Retina (tissue), 1 donor: ENCODE measurements at regions not wholly inside any gene's neighbourhood (a gene's known extent, or its start where the extent isn't known, plus 50 kb on each side); places are given as distances from the start of the nearest gene placed in this dataset.

Source experiments
- DNase-seq: peaks from one replicate; pipeline ENCODE4 v3.0.0-alpha.2; 2016

DNA sequence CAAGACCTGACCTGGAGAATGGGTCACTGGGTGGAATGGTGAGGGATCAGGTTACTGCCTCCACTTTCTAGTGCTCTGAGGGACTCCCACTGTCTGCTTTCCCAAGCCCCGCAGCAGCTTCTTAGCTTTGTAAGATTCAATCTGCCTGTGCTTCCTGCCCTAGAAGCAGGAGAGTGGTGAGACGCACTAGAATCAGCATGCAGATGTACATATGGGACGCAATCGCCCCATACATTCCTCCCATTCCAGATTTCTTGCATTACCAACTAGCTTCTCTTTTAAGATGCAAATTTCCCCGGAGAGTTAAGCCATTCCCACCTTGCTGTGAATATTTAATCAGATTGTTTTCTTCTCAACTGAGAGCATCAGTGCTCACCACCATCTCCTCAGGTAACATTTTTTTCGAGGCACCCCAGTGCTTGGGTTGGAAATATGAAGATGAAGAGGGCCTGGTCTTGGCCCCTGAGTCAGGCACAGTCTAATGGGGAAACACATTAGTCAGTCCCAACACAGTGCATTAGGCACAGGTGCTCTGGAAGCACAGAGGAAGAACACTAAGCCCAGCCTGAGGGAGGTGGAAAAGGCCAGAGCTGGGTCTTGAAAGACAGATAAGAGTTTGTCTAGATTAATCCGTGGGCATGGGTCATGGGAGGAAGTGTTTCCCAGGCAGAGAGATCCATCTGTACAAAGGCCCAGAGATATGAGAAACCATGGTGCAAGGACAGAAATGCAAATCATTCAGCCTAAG is 66.7 kb upstream of the PRPS1 start:
- DNase-seq: no peak

DNA sequence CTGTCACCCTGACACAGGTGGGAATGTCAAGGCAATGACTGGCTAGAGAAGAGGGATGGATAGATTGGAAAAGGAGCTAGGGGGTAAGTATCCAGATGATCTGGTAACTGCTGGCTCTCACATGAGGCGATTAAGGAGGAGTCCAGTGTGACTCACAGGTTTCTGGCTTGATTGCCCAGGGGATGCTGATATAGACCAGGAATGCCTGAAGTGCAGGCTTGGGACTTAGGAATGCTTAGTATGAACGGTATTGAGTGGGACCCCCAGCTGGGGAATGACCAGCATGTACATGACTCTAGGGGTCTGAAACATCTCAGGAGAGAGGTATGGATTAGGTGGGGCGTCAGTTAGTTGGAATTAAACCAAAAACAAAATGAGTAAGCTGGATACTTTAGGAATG is 65.8 kb upstream of the PRPS1 start:
- no peak for DNase-seq

DNA sequence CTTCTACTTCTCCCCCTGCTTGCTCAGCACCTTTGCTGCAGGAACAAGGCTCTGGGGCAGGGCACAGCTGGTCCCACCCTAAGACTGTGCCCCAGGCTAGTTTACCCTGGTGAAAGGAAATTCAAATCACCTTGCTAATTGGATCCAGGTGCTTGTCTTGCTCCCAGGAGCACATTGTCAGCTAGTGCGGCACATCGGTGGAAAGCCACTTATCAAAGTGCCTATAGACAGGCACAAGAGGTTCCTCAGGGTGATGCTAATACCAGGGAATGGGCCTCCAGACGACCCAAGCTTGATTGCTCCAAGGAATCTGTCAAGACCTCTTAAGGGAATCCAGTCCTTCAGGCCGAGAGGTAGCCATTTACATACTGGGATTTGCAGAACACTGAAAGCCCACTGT is 64.5 kb upstream of the PRPS1 start:
- DNase-seq: no peak

DNA sequence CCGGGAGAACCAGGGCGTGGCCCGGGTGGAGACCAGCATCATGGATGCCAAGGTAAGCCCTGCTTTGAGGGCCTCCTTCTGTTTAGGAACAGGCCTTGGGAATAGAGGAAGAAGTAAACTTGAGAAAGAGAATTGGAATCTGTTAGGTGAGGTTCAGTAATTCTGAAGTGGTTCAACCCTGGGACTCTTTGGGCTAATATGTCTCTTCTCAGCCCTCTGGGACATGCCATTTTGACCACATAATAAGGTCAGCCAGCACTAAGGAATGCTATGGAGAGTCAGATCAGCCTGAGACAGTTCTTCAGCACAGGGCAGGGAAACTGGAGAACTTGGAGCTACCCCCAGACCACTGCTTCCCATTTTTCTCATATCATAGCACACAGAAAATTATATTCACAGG is 63.3 kb upstream of the PRPS1 start:
- no peak for DNase-seq

DNA sequence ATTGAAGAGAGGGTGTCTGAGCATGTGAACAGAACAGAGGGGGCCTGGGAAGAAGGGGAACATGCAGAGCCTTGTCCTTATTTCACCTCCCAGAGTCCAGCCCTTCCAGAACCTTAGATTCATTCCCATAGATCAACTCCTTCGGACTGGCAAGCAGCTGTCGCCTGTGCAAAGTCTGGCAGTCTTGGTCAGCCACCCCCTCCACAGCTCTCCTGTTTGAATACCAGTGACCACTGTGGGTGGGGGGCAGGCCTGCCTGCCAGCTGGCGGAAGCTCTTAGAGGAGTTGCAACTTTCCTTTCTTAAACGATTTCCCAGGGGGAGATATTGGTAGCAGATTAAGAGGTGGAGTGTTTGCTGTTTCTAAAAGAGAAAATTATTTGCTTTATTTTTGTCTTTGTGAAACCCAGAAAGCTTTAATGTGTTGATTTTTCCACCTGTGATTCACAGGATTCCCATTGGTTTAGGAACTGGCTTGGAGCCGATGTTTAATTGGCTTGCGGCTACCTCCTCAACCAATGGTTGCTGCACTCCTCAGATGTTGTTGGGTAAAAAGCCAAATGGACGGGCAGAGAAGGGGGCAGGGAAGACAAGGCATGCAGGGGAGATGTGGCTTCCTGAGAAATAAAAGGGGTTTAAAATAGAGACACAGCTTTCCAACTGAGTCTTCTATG is 62.2 kb upstream of the PRPS1 start:
- no peak for DNase-seq

DNA sequence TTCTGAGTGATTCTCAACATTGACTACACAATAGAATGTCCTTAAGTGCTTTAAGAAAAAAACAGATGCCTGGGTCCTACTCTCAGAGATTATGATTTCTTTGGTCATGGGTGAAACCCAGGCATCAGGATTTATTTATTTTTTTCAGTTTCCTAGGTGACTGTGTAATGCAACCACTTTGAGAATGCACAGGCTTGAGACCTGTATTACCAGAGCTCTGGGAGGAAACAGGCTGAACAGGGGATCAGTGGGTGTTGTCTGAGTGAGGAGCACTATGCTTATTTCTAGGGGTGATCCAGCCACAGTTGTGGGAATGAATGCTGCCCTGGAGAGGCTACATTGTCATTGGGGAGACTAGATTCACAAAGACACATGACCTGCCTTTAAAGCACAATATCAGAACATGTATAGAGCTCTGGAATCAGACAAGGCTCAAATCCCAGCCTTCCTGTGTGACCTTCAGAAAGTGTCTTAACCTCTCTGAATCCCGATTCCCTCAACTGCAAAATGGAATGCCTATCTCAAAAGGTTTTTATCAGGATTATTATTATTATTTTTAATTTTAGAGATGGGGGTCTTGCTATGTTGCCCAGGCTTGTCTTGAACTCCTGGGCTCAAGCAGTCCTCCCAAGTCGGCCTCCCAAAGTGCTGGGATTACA is 61.6 kb upstream of the PRPS1 start:
- no peak for DNase-seq

DNA sequence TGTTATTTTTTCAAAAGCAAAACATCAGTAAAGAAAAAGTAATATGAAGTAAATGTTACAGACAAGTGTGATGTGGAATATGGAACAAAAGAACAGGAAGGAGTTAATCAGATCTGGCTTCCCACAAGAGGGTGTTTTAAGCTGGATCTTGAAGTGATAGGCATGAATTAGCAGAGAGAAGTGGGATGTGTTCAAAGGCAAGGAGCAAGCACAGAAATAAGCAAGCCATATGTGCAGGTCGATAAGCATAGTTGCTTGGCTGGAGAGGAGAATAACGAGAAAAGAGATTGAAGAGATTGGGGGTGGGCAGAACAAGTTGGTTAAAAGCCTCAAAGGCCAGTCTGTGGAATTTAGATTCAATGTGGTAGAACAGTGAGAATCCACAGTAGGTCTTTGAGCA is 60.9 kb upstream of the PRPS1 start:
- no peak for DNase-seq

DNA sequence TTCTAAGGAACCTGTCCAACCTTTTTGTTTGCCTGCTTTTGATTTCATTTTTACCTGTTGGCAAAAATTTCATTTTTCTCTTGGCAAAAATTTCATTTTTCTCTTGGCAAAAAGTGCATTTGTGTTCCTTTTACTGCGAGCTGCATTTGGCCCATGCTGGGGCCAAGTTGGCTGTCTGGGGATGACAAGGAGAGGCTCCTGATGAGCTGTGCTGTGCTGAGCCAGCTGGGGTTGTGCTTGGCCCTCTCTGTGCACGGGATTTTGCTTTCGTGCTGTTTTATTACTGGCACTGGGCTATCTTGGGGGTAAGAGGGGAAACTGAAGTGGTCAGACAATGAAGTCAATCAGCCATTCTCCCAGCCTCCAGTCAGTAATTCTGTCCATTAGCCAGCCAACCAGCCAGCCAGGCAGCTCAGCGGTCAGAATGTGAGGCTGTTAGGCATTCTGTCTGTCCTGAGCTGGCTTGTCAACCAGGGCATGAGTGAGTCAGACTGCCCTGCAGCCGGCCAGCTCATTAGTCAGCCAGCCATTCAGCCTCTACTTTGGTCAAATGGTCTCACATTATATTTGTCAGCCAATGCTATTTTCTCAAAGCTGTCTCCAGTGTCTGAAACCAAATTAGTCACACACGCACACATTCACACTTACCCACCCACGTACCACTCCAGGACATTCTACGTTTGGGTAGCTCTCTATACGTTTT is 56.9 kb upstream of the PRPS1 start:
- no peak for DNase-seq

DNA sequence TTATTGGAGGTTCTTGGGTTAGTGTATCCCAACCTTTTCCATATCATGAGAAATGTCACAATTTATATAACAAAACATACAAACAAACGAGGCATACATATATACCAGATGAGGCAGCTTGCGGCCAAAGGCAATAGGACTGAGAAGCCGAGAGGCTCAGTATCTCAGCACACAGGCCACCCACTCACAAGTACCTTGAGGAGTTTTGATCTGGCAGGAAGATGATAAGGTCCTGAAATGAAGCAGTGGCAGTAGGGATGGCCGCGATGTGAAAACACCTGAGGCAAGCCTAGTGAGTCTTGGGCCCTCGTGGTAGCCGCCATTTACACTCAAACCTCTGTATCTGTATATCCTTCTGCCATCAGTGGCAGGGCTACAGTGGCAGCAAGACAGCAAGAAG is 55.3 kb upstream of the PRPS1 start:
- DNase-seq: no peak

DNA sequence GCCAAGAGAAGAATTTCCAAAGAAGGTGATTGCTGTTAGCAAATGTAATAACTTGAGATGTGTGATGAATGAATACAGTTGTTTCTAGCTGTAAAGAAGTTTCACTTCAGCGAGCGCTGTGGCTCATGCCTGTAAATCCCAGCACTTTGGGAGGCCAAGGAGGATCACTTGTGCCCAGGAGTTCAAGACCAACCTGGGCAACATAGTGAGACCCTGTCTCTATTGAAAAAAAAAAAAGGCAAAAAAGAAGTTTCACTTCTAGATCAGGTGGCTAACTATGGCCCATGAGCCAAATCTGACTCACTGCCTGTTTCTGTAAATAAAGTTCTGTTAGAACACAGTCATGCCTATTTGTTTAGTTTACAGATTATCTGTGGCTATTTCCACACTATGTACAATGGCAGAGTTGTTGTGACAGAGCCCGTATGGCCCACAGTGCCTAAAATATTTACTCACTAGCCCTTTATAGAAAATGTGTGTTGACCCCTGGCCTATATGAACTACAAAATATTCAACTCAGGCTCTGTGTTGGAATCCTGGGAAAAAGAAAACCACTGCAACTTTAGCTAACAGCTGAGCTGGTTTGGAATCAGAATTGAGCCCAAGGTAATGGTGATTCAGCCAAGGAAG is 54.1 kb upstream of the PRPS1 start:
- no peak for DNase-seq

DNA sequence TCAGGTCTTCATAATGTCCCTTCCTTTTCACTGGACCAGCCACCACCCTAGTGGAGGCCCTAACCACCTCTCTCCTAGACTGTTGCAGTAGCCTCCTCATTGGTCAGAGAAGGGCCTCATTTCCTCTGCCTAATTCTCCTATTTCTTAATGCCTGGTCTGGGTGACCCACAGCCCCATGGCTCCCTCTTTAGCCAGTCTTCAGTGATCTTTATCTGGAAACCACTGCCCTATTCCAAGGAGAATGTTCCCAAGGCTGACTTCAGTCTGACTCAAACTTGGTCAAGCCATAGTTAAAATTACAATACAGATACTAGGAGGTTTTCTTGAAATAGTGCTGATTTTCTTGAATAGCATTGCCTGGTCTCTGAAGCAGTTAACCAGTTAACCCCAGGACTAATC is 53.6 kb upstream of the PRPS1 start:
- no peak for DNase-seq

DNA sequence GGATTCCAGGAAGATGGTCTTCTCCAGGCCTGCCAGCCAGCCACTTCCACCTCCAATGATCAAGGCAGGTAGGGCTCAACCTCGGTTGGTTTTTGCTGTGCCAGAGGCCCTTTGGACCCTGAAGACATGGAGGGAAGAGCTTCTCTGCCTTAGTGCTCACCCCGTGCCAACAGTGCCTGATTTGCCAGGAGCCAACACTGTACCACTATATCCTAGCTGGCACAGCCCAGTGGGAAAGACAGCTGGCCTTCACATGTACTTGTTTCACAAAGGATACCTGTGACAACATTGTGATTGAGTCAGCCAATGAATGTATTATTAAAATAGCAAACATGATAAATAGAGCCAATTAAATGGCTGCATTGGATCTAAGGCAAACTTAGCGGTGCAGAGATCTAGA is 51.9 kb upstream of the PRPS1 start:
- no peak for DNase-seq

DNA sequence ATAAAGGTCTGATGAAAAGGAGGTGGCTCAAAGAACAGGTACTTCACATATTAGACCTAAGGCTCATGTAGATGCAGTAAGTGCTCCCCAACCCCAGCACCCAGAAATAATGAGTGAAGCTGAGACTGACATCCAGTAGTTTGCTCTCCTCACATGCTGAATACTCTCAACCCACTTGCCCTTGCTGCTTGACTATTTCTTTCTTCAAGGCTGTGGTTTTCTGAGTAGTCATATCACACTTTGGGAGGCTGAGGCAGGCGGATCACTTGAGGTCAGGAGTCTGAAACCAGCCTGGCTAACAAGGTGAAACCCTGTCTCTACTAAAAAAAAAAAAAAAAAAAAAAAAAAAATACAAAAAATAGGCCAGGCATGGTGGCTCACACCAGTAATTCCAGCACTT is 51.5 kb upstream of the PRPS1 start:
- no peak for DNase-seq

DNA sequence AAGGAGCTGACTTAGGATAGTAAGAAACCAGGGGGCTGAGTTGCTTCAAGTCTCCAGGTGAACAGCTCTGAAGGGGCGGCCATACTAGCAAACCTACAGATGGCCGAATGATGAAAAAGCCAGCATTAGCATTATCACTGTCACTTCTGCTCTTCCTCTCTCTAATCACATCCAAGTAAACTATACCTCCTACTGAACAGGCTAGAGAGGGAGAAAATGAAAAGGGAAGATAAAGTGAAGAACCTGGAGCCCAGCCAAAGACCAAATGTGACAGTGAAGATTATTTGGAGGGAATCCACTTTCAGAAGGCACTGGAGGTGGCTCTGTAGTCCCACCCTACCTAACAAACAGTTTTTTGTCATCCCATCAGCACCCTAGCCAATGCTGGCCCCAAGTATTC is 50.4 kb upstream of the PRPS1 start:
- no peak for DNase-seq
